IMR-90 (cell line): ENCODE measurements at regions not wholly inside any gene's neighbourhood (a gene's known extent, or its start where the extent isn't known, plus 50 kb on each side); places are given as distances from the start of the nearest gene placed in this dataset.

Experiments used
- BHLHE40 ChIP-seq: fragments of 150-350 bp; IDR thresholded peaks from 2 replicates; pipeline ENCODE4 v1.6.1; 2016; ENCODE audit warnings: mild to moderate bottlenecking, low read depth, low read length
- CEBPB ChIP-seq: IDR thresholded peaks from 2 replicates; pipeline ENCODE4 v1.6.1; 2012; ENCODE audit warnings: low read depth, low read length, improper control_type of control experiment
- ELK1 ChIP-seq: fragments of 150-350 bp; IDR thresholded peaks from 2 replicates; pipeline ENCODE4 v1.6.1; 2016; ENCODE audit warnings: low read depth, mild to moderate bottlenecking, low read length, moderate library complexity, borderline replicate concordance
- FOS ChIP-seq: fragments of 150-350 bp; IDR thresholded peaks from 2 replicates; pipeline ENCODE4 v1.6.1; 2016; ENCODE audit warnings: low read depth, low read length
- MAFK ChIP-seq: IDR thresholded peaks from 2 replicates; pipeline ENCODE4 v1.6.1; 2012; ENCODE audit warnings: low read depth, low read length, improper control_type of control experiment
- MXI1 ChIP-seq: IDR thresholded peaks from 2 replicates; pipeline ENCODE4 v1.6.1; 2012; ENCODE audit warnings: low read depth, mild to moderate bottlenecking, low read length, moderate library complexity, borderline replicate concordance
- POLR2A ChIP-seq: IDR thresholded peaks from 2 replicates; pipeline ENCODE4 v1.6.1; 2012; ENCODE audit warnings: mild to moderate bottlenecking, low read depth, low read length
- RAD21 ChIP-seq: IDR thresholded peaks from 2 replicates; pipeline ENCODE4 v1.6.1; 2012; ENCODE audit warnings: low read length, improper control_type of control experiment
- RCOR1 ChIP-seq: IDR thresholded peaks from 2 replicates; pipeline ENCODE4 v1.6.1; 2012; ENCODE audit warnings: mild to moderate bottlenecking, low read length, improper control_type of control experiment; ENCODE audit not compliant: insufficient replicate concordance
- RFX5 ChIP-seq: IDR thresholded peaks from 2 replicates; pipeline ENCODE4 v1.8.0; 2012; ENCODE audit warnings: low read depth, mild to moderate bottlenecking, low read length, moderate library complexity
- SMC3 ChIP-seq: fragments of 150-350 bp; IDR thresholded peaks from 2 replicates; pipeline ENCODE4 v1.6.1; 2016; ENCODE audit warnings: low read depth, mild to moderate bottlenecking, antibody characterized with exemption, low read length, moderate library complexity
- TF ChIP-seq, protein P1 (sequence below): conservative IDR thresholded peaks from 2 replicates; pipeline ENCODE4 v1.5.1; 2012; ENCODE audit warnings: mild to moderate bottlenecking, low read depth, low read length, improper control_type of control experiment

- TF ChIP-seq, protein P1, sequence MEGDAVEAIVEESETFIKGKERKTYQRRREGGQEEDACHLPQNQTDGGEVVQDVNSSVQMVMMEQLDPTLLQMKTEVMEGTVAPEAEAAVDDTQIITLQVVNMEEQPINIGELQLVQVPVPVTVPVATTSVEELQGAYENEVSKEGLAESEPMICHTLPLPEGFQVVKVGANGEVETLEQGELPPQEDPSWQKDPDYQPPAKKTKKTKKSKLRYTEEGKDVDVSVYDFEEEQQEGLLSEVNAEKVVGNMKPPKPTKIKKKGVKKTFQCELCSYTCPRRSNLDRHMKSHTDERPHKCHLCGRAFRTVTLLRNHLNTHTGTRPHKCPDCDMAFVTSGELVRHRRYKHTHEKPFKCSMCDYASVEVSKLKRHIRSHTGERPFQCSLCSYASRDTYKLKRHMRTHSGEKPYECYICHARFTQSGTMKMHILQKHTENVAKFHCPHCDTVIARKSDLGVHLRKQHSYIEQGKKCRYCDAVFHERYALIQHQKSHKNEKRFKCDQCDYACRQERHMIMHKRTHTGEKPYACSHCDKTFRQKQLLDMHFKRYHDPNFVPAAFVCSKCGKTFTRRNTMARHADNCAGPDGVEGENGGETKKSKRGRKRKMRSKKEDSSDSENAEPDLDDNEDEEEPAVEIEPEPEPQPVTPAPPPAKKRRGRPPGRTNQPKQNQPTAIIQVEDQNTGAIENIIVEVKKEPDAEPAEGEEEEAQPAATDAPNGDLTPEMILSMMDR = no peak
- TF ChIP-seq SMC3 = no peak
- TF ChIP-seq POLR2A = no peak
- no peak for TF ChIP-seq ELK1
- TF ChIP-seq MXI1 = no peak
- TF ChIP-seq RCOR1 = no peak
- no peak for TF ChIP-seq RAD21
- no peak for TF ChIP-seq BHLHE40
- no peak for TF ChIP-seq RFX5
- TF ChIP-seq FOS = no peak
- TF ChIP-seq MAFK = no peak
- TF ChIP-seq CEBPB = no peak
These were observed 148.5 kb upstream of the ALDH1B1 start for GRCh38 chr9:38243993-38244392.
